ENCODE measurements at regions not wholly inside any gene's neighbourhood (a gene's known extent, or its start where the extent isn't known, plus 50 kb on each side); places are given as distances from the start of the nearest gene placed in this dataset.

DNA sequence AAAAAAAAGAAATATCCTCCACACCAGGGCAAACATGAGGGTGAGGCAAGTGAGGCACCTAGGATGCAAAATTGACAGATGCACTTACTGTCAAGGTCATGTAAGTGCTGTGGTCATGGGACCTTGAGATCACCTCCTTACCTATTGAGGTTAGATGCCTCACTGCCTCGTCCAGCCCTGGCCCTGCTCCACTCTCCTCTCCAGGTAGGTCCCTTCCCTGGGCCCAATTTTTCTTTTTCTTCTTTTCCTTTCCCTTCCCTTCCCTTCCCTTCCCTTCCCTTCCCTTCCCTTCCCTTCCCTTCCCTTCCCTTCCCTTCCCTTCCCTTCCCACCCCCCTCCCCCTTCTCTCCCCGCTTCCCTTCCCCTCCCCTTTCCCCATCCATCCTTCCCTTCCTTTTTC is 71.1 kb upstream of the DLG1 start:
- no peak for TF ChIP-seq POLR2A (IDR thresholded peaks at IDR 0.05; ENCODE audit: low read depth, low read length)
- no peak for TF ChIP-seq POLR2AphosphoS5 (IDR thresholded peaks at IDR 0.05; ENCODE audit: low read depth, low read length)
- no peak for TF ChIP-seq TAF1 (IDR thresholded peaks at IDR 0.05; ENCODE audit: borderline replicate concordance, low read depth, low read length)
